Thoracic aorta (tissue), 2 donors: ENCODE measurements at regions not wholly inside any gene's neighbourhood (a gene's known extent, or its start where the extent isn't known, plus 50 kb on each side); places are given as distances from the start of the nearest gene placed in this dataset.

Source experiments
- ATAC-seq: fragments of 150-250 bp; one replicate; pipeline ENCODE4 v1.8.0; 2017; ENCODE audit warnings: low read depth; ENCODE audit not compliant: insufficient number of reproducible peaks, low FRiP score
- DNase-seq: peaks from one replicate; pipeline ENCODE4 v3.0.0-alpha.2; 2020; ENCODE audit warnings: low spot score
- H3K27ac ChIP-seq, 2 donors: fragments of 200-600 bp; sonication (generic); 1 replicate in 1 of 2; 2 replicates in 1 of 2; pipeline ENCODE4 v1.5.1; 2016; ENCODE audit warnings: mild to moderate bottlenecking in 2 of 2, moderate library complexity in 2 of 2
- H3K27me3 ChIP-seq: fragments of 200-600 bp; sonication (generic); replicated peaks from 2 replicates; pipeline ENCODE4 v1.6.0; 2016; ENCODE audit warnings: mild to moderate bottlenecking; ENCODE audit not compliant: insufficient read depth
- H3K36me3 ChIP-seq: fragments of 200-600 bp; sonication (generic); one replicate; pipeline ENCODE4 v1.5.1; 2016
- H3K4me1 ChIP-seq, 2 donors: fragments of 200-600 bp; sonication (generic); 1 replicate in 1 of 2; 2 replicates in 1 of 2; pipeline versions ENCODE4 v1.5.1 to v1.6.0; 2016; ENCODE audit warnings: low read depth in 2 of 2, mild to moderate bottlenecking in 1 of 2; ENCODE audit not compliant: control insufficient read depth in 1 of 2
- H3K4me3 ChIP-seq: fragments of 200-600 bp; sonication (generic); 2 replicates; pipeline ENCODE4 v1.5.1; 2016; ENCODE audit warnings: mild to moderate bottlenecking
- H3K9me3 ChIP-seq: fragments of 200-600 bp; sonication (generic); 2 replicates; pipeline ENCODE4 v1.5.1; 2016
- TF ChIP-seq, protein P1 (sequence below): fragments of 200-600 bp; sonication (generic); IDR thresholded peaks from one replicate; pipeline ENCODE4 v1.5.1; 2019; ENCODE audit warnings: antibody characterized with exemption

DNA sequence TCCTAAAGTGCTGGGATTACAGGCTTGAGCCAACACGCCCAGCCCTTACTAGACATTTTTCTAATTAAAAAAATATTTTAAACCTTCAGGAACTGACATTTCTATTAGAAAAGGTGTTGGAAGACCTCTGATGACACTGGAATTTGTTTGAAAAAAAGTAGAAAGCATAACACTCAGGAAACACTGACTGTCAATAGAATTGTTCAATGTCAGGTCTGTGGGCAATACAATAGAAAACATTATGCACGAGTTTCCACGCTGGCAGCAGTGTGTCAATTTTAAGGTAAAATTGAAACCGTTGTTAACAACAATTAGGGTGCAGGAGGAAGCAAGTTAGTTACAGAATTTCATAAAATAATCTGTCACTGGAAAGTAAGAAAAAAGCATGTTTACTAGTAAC, 140.7 kb upstream of the KLHL4 start:
- ATAC-seq (no peak), DNase-seq (no peak)
- Histone ChIP-seq H3K4me1 (no peaks in the 10 kb centered on the region), H3K36me3 (no peaks in the 10 kb centered on the region), H3K27me3 (no peaks in the 10 kb centered on the region), H3K4me3 (no peak overlapping the region), H3K9me3 (no peaks in the 10 kb centered on the region), H3K27ac (no peak overlapping the region)
- TF ChIP-seq, protein P1, sequence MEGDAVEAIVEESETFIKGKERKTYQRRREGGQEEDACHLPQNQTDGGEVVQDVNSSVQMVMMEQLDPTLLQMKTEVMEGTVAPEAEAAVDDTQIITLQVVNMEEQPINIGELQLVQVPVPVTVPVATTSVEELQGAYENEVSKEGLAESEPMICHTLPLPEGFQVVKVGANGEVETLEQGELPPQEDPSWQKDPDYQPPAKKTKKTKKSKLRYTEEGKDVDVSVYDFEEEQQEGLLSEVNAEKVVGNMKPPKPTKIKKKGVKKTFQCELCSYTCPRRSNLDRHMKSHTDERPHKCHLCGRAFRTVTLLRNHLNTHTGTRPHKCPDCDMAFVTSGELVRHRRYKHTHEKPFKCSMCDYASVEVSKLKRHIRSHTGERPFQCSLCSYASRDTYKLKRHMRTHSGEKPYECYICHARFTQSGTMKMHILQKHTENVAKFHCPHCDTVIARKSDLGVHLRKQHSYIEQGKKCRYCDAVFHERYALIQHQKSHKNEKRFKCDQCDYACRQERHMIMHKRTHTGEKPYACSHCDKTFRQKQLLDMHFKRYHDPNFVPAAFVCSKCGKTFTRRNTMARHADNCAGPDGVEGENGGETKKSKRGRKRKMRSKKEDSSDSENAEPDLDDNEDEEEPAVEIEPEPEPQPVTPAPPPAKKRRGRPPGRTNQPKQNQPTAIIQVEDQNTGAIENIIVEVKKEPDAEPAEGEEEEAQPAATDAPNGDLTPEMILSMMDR: no peak

DNA sequence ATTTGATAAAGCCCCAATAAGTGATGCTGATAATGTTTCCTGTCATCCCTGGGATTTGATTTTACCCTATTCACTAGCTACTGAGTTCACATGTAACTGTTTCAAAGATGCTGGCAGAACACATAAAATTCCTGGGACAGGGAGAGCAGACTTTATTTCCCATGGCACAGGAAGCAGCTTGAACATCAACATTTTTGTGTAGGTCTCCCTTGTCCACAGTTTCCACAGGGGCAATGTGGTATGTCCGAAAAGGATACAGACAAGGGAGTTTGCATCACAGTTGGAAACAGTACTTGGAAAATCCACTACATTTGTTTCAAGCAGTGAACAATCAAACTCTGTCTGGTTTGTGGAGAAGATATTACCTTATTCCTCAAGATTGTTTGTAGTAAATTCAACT, 129.2 kb upstream of the KLHL4 start:
- Histone ChIP-seq H3K4me3 (no peak overlapping the region), H3K27ac (no peak overlapping the region), H3K27me3 (no peaks in the 10 kb centered on the region), H3K9me3 (no peaks in the 10 kb centered on the region), H3K36me3 (no peaks in the 10 kb centered on the region), H3K4me1 (no peaks in the 10 kb centered on the region)
- ATAC-seq: no peak
- DNase-seq: no peak
- TF ChIP-seq, protein P1: no peak

DNA sequence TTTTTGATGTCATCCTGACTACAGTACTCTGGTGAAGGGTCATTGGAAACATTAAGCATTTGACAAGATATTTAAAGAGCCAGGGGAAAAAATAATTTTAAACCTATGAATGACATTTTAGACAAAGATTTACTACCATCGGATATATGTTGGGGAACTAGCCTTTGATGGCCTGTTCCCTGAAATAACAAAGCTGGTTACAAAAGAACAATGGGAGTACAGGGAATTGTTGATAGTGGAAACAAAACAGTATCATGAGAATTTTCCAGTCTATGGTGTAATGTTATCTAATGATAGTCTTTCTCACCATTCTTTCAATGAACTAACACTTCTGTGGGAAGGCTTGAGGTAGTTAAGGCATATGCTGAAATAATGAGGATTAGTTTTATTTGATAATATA, 125.9 kb upstream of the KLHL4 start:
- no peak for DNase-seq
- Histone ChIP-seq H3K27me3 (no peaks in the 10 kb centered on the region), H3K4me3 (no peak overlapping the region), H3K9me3 (no peaks in the 10 kb centered on the region), H3K36me3 (no peaks in the 10 kb centered on the region), H3K4me1 (no peaks in the 10 kb centered on the region), H3K27ac (no peak overlapping the region)
- TF ChIP-seq, protein P1: no peak
- no peak for ATAC-seq

GRCh38 chrX:87392369-87392768, 125.2 kb upstream of the KLHL4 start:
- Histone ChIP-seq H3K4me1 (no peaks in the 10 kb centered on the region), H3K27me3 (no peaks in the 10 kb centered on the region), H3K27ac (no peak overlapping the region), H3K9me3 (no peaks in the 10 kb centered on the region), H3K36me3 (no peaks in the 10 kb centered on the region), H3K4me3 (no peak overlapping the region)
- TF ChIP-seq, protein P1: no peak
- DNase-seq (no peak), ATAC-seq (no peak)

DNA sequence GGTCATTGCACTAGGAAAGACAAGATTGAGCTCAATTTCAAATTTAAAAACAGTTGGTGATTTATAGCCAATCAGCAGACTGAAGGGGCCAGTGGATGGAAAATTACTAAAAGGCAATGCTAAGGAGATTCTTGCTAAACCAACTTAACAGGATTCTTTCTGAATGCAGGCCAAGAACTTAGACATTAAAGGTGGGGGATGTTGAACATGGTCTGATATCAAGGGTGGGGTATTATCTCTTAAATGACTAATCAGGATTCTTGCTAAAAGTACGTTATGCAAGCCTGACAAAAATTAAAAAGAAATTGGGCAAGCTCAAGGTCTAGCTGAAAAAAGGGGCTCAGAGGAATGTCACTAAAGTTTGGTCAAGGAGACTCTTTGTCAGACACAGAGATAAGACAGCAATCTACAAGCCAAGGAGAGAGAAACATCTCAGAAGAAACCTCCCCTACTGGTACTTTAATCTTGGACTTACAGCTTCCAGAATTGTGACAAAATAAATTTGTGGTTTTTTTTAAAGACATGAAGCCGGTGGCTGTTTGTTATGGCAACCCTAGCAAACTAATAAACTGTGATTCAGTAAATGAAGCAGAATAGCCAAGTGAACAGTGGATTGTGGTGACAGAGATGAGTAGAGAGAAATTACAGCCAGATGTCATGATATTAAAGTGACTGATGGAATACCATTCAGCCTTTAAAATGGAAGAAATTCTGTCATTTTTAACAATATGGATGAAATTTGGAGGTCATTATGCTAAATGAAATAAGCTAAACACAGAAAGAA, 120.3 kb upstream of the KLHL4 start:
- no peaks in the 10 kb centered on the region for H3K9me3 ChIP-seq
- no peaks in the 10 kb centered on the region for H3K27me3 ChIP-seq
- H3K27ac ChIP-seq: no peak overlapping the region
- DNase-seq (no peak), ATAC-seq (no peak)
- H3K4me1 ChIP-seq: no peaks in the 10 kb centered on the region
- no peak overlapping the region for H3K4me3 ChIP-seq
- H3K36me3 ChIP-seq: no peaks in the 10 kb centered on the region
- TF ChIP-seq, protein P1: no peak
